HL-60 (cell line): ENCODE measurements at regions not wholly inside any gene's neighbourhood (a gene's known extent, or its start where the extent isn't known, plus 50 kb on each side); places are given as distances from the start of the nearest gene placed in this dataset.

Experiments used
- DNase-seq, 2 experiments: peaks; one replicate each; pipeline ENCODE4 v3.0.0-alpha.2; 2010 to 2020; ENCODE audit warnings: low read depth in 1 of 2, low spot score in 1 of 2
- H3K27ac ChIP-seq: fragments of 250-450 bp; sonication (Bioruptor Pico); replicated peaks from 2 replicates; pipeline ENCODE4 v1.5.1; 2020; ENCODE audit warnings: mild to moderate bottlenecking, moderate library complexity
- H3K27me3 ChIP-seq: fragments of 250-450 bp; sonication (Bioruptor Pico); 2 replicates; pipeline ENCODE4 v1.5.1; 2021; ENCODE audit warnings: mild to moderate bottlenecking, moderate library complexity; ENCODE audit not compliant: insufficient read depth, poor library complexity, severe bottlenecking
- H3K4me3 ChIP-seq: replicated peaks from 2 replicates; pipeline ENCODE4 v1.5.1; 2011; ENCODE audit warnings: mild to moderate bottlenecking, control low read depth, low read length; ENCODE audit not compliant: insufficient read depth
- GABPA ChIP-seq: IDR thresholded peaks from 2 replicates; pipeline ENCODE4 v1.6.1; 2012; ENCODE audit warnings: low read depth
- POLR2AphosphoS5 ChIP-seq: IDR thresholded peaks from 2 replicates; pipeline ENCODE4 v1.6.1; 2012; ENCODE audit warnings: low read depth
- SPI1 ChIP-seq: IDR thresholded peaks from 2 replicates; pipeline ENCODE4 v1.6.1; 2012; ENCODE audit warnings: low read depth, mild to moderate bottlenecking, borderline replicate concordance
- TF ChIP-seq, protein P1 (sequence below): IDR thresholded peaks from one replicate; pipeline ENCODE4 v1.5.1; 2011; ENCODE audit warnings: low read length, control low read depth, inconsistent platforms; ENCODE audit not compliant: insufficient read depth
- TF ChIP-seq, protein P2 (sequence below): IDR thresholded peaks from 2 replicates; pipeline ENCODE4 v1.6.1; 2012; ENCODE audit warnings: low read depth; ENCODE audit not compliant: insufficient replicate concordance

DNA sequence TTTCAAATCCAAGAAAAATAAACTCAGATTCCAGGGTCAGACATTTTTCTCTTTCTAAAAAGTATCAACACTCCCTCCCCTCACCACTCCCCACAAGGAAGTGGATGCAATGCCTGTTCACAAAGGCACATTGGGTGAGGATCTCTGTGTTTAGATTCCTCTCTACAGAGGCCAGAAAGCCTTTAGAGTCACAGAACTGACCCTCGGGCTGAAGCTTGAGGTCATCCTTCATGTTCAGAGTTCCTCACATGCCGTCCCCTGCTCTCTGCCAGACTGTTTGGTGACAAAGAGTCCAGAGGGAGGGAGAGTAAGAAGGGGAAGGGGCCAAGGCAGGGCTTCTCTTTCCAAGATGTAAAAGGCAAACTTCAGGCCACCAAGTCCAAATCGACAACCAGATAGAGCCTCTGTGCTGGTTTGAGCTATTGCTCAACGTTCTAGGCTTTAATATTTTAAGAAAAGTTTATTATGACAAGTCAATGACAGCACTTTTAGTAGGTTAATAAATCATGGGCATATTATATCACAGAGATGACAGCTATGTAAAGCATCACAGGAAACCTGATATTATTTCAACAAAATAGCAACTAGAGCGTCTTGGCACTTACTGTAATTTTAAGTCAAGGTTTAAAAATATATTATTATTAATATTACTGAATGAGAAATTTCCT lies 269.4 kb downstream of the ETAA1 start:
- no peak for DNase-seq
- no peak for TF ChIP-seq POLR2AphosphoS5
- TF ChIP-seq, protein P1, sequence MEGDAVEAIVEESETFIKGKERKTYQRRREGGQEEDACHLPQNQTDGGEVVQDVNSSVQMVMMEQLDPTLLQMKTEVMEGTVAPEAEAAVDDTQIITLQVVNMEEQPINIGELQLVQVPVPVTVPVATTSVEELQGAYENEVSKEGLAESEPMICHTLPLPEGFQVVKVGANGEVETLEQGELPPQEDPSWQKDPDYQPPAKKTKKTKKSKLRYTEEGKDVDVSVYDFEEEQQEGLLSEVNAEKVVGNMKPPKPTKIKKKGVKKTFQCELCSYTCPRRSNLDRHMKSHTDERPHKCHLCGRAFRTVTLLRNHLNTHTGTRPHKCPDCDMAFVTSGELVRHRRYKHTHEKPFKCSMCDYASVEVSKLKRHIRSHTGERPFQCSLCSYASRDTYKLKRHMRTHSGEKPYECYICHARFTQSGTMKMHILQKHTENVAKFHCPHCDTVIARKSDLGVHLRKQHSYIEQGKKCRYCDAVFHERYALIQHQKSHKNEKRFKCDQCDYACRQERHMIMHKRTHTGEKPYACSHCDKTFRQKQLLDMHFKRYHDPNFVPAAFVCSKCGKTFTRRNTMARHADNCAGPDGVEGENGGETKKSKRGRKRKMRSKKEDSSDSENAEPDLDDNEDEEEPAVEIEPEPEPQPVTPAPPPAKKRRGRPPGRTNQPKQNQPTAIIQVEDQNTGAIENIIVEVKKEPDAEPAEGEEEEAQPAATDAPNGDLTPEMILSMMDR = no peak
- TF ChIP-seq SPI1 = no peak
- TF ChIP-seq, protein P2, sequence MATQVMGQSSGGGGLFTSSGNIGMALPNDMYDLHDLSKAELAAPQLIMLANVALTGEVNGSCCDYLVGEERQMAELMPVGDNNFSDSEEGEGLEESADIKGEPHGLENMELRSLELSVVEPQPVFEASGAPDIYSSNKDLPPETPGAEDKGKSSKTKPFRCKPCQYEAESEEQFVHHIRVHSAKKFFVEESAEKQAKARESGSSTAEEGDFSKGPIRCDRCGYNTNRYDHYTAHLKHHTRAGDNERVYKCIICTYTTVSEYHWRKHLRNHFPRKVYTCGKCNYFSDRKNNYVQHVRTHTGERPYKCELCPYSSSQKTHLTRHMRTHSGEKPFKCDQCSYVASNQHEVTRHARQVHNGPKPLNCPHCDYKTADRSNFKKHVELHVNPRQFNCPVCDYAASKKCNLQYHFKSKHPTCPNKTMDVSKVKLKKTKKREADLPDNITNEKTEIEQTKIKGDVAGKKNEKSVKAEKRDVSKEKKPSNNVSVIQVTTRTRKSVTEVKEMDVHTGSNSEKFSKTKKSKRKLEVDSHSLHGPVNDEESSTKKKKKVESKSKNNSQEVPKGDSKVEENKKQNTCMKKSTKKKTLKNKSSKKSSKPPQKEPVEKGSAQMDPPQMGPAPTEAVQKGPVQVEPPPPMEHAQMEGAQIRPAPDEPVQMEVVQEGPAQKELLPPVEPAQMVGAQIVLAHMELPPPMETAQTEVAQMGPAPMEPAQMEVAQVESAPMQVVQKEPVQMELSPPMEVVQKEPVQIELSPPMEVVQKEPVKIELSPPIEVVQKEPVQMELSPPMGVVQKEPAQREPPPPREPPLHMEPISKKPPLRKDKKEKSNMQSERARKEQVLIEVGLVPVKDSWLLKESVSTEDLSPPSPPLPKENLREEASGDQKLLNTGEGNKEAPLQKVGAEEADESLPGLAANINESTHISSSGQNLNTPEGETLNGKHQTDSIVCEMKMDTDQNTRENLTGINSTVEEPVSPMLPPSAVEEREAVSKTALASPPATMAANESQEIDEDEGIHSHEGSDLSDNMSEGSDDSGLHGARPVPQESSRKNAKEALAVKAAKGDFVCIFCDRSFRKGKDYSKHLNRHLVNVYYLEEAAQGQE = no peak
- TF ChIP-seq GABPA = no peak
- H3K27me3 ChIP-seq = peaks cover 4% of the 10 kb centered on the region
- H3K27ac ChIP-seq = no peak overlapping the region
- no peak overlapping the region for H3K4me3 ChIP-seq

DNA sequence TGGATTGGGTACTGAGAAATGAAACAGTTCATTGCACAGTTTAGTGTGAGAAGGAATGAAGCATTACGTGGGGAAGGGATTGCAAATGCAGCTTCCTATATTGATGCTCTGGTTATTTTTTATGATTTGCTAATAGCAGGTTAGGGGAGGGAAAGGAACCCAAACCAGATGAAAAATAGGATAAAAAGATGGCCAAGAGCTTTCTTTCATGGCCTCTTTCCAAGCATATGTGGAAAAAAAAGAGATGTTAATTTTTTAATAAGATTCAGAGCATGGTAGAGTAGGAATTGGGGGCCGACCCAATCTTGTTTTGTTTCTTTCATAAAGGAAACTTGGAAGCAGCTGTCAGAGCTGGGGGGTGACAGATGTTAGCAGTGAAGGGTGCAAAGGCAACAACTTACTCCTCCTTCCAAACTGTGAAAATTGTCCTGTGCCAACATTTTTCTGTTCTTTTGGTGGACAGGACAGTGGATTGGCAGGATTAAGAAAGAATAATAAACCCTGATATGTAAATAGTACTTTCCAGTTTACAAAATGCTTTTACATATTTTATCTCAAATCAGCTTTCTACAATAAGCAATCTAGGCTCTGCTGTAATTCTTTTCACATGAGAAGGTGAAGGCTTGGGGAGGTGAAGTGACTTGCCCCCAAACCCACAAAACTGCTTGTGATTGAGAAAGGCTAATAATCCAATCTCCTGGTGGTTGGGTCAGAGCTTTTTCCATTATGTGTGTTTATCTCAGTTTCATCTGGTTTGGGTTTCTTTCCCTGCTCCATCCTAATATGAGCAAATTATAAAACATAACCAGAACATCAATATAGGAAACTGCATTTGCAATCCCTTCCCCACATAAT lies 270.1 kb downstream of the ETAA1 start:
- Histone ChIP-seq H3K27ac (no peak overlapping the region), H3K4me3 (no peak overlapping the region), H3K27me3 (peaks cover 4% of the 10 kb centered on the region)
- TF ChIP-seq, protein P1 = no peak
- TF ChIP-seq, protein P2 = no peak
- TF ChIP-seq POLR2AphosphoS5 = no peak
- no peak for TF ChIP-seq SPI1
- TF ChIP-seq GABPA = no peak
- DNase-seq = no peak

DNA sequence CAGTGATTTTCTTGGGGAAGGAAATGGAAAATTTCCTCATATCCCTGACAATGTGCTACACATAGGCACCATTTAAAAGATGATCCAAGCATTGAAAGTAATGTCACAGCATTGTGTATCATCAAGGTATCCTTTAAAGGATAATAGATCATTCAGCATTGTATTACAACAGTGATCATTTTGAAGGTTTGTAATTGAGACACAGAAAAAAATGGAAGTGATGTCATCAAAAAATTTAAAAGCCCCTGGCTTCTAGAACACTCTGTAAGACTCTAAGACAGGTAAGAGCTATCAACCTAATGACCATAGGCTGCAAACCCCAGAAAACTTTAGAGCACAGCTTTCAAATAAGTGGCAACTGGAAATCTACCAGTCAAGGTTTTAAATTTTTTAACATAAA lies 271.4 kb downstream of the ETAA1 start:
- no peak overlapping the region for H3K4me3 ChIP-seq
- TF ChIP-seq GABPA = no peak
- TF ChIP-seq, protein P1 = no peak
- TF ChIP-seq, protein P2 = no peak
- H3K27ac ChIP-seq = no peak overlapping the region
- peaks cover 4% of the 10 kb centered on the region for H3K27me3 ChIP-seq
- DNase-seq = no peak
